Nephron progenitor cell (in vitro differentiated cells): ENCODE measurements at regions not wholly inside any gene's neighbourhood (a gene's known extent, or its start where the extent isn't known, plus 50 kb on each side); places are given as distances from the start of the nearest gene placed in this dataset.

Experiments
- DNase-seq: peaks from one replicate; pipeline ENCODE4 v3.0.0; 2021
- H3K27ac Mint-ChIP-seq: 2 replicates; pipeline ENCODE4 v1.8.0; 2021; ENCODE audit warnings: mild to moderate bottlenecking, moderate library complexity, mixed read lengths
- H3K27me3 Mint-ChIP-seq: 2 replicates; pipeline ENCODE4 v1.8.0; 2021; ENCODE audit warnings: mild to moderate bottlenecking, low read depth, mixed read lengths; ENCODE audit not compliant: poor library complexity
- H3K36me3 Mint-ChIP-seq: 2 replicates; pipeline ENCODE4 v1.8.0; 2021; ENCODE audit warnings: low read depth, mixed read lengths
- H3K4me1 Mint-ChIP-seq: 2 replicates; pipeline ENCODE4 v1.8.0; 2021; ENCODE audit warnings: mixed read lengths
- H3K4me3 Mint-ChIP-seq: 2 replicates; pipeline ENCODE4 v1.8.0; 2021; ENCODE audit warnings: mild to moderate bottlenecking, moderate library complexity, mixed read lengths
- H3K9me3 Mint-ChIP-seq: 2 replicates; pipeline ENCODE4 v1.8.0; 2021; ENCODE audit warnings: mild to moderate bottlenecking, moderate library complexity, mixed read lengths
- TF ChIP-seq, protein P1 (sequence below): fragments of 200-600 bp; sonication (generic); IDR thresholded peaks from 2 replicates; pipeline ENCODE4 v1.5.0; 2021; ENCODE audit warnings: antibody characterized with exemption

DNA sequence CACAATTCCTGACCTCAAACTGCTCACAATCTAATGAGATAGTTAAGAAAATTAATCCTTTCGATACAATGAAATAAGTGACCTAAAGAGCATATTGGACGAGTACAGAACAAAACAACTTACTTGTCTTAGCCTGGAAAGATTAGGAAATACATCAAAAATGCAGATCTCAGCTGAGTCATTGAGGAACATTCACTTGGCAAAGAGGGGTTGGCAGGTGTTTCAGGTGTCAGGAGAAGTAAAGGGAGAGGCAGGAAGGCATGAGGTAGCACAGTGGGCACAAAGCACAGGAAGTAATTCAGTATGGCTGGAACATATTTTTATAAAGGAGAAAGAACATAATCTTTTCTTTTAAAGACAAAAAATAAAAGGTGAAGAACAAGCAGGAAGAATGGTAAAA lies 628.8 kb upstream of the RGMB start:
- DNase-seq: no peak
- no peak overlapping the region for H3K4me3 Mint-ChIP-seq
- H3K27ac Mint-ChIP-seq: no peak overlapping the region
- H3K4me1 Mint-ChIP-seq: no peaks in the 10 kb centered on the region
- peaks cover 3% of the 10 kb centered on the region for H3K27me3 Mint-ChIP-seq
- H3K9me3 Mint-ChIP-seq: no peaks in the 10 kb centered on the region
- TF ChIP-seq, protein P1, sequence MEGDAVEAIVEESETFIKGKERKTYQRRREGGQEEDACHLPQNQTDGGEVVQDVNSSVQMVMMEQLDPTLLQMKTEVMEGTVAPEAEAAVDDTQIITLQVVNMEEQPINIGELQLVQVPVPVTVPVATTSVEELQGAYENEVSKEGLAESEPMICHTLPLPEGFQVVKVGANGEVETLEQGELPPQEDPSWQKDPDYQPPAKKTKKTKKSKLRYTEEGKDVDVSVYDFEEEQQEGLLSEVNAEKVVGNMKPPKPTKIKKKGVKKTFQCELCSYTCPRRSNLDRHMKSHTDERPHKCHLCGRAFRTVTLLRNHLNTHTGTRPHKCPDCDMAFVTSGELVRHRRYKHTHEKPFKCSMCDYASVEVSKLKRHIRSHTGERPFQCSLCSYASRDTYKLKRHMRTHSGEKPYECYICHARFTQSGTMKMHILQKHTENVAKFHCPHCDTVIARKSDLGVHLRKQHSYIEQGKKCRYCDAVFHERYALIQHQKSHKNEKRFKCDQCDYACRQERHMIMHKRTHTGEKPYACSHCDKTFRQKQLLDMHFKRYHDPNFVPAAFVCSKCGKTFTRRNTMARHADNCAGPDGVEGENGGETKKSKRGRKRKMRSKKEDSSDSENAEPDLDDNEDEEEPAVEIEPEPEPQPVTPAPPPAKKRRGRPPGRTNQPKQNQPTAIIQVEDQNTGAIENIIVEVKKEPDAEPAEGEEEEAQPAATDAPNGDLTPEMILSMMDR: no peak
- H3K36me3 Mint-ChIP-seq: no peaks in the 10 kb centered on the region

DNA sequence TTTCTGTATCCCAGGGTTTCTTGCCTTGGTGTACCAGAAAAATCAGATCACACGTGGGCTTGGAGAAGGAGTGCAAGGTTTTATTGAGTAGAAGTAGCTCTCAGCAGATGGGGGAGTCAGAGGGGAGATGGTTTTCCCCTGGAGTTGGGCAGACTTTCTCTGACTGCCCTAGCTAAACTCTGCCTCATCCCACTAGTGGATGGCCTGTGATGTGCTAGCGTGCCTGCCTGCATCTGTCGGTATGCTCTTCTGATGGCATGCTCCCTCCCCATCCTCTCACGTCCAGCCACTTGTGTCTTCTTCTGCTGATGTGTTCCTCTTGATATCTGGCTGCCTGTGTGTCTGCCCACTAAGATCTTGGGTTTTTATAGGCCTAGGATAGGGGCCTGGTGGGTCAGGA lies 616.1 kb upstream of the RGMB start:
- TF ChIP-seq, protein P1: no peak
- H3K36me3 Mint-ChIP-seq: no peaks in the 10 kb centered on the region
- no peaks in the 10 kb centered on the region for H3K27me3 Mint-ChIP-seq
- no peaks in the 10 kb centered on the region for H3K4me1 Mint-ChIP-seq
- H3K27ac Mint-ChIP-seq: no peak overlapping the region
- no peak overlapping the region for H3K4me3 Mint-ChIP-seq
- DNase-seq: no peak
- no peaks in the 10 kb centered on the region for H3K9me3 Mint-ChIP-seq

DNA sequence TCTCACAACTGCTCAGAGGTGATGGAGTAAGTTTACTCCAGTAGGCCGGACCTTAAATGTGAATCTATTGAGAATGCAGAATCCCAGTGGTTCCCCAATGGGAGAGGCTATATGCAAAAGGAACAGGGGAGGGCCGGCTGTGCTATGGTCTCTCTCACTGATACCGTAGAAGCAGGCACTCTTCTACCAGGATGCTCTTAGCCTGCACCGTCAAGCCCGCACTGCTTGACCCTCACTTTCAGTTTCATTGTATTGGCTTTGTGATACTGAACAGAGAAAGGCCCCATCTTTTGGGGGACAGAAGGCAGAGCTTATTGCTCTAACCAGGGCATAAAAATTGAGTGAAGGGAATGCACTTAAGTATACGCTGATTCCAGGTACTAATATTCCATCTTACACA lies 615.0 kb upstream of the RGMB start:
- TF ChIP-seq, protein P1: no peak
- H3K36me3 Mint-ChIP-seq: no peaks in the 10 kb centered on the region
- H3K4me1 Mint-ChIP-seq: no peaks in the 10 kb centered on the region
- no peaks in the 10 kb centered on the region for H3K9me3 Mint-ChIP-seq
- no peak overlapping the region for H3K27ac Mint-ChIP-seq
- H3K27me3 Mint-ChIP-seq: no peaks in the 10 kb centered on the region
- no peak for DNase-seq
- no peak overlapping the region for H3K4me3 Mint-ChIP-seq

DNA sequence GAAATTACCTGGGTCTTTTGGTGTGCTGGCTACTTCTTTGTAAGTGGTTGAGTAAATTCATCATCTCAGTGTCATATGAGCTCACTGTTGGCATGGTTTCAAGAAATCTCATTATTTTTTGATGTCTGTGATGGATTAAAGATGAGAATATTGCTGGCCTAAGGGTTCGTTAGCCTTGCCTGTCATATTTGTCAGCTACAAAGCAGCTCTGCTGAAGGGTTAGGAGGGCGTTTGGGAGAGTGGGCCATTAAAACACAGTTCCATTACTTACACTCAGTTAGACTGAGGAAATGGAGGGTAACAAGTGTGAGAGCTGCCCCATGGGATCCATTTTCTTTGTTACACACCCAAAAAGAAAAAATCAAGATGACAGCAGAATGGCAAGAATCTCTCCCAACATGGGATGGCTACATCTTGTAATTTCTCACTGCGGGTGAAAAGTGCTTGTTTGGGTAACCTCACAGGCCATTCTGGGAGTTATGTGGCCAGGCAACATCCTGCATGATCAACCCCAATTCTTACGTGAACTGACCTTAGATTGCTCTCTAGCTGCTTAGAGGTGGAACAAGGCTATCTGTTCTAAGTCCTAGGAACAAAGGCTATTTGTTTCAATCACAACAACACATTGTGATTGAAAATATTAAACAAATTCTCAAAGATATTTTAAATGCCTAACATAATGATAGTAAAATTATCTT lies 609.5 kb upstream of the RGMB start:
- TF ChIP-seq, protein P1: no peak
- no peaks in the 10 kb centered on the region for H3K36me3 Mint-ChIP-seq
- peak overlapping the region; percentile 62 for H3K27ac Mint-ChIP-seq
- H3K4me3 Mint-ChIP-seq: no peak overlapping the region
- no peaks in the 10 kb centered on the region for H3K9me3 Mint-ChIP-seq
- no peak for DNase-seq
- no peaks in the 10 kb centered on the region for H3K4me1 Mint-ChIP-seq
- no peaks in the 10 kb centered on the region for H3K27me3 Mint-ChIP-seq

DNA sequence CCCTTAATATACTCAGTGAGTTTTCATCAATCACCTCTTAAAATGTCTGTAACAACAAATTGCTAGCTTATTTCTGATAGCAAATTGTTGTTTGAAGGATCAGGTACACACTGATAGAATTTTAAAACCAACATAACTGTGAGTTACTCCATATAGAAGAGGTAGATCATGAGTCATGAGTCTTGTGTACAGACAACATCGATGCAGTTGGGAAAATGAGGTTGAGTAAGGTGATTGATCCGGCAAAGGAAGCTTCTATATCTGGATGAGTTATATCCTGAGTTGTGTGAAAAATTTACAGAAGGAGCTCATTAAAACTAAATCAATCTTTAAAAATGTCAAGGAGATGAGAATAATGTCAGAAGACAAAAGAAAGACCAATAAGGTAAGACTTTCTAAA lies 604.6 kb upstream of the RGMB start:
- H3K36me3 Mint-ChIP-seq: no peaks in the 10 kb centered on the region
- TF ChIP-seq, protein P1: no peak
- no peak overlapping the region for H3K27ac Mint-ChIP-seq
- no peak for DNase-seq
- H3K4me3 Mint-ChIP-seq: no peak overlapping the region
- no peaks in the 10 kb centered on the region for H3K27me3 Mint-ChIP-seq
- no peaks in the 10 kb centered on the region for H3K9me3 Mint-ChIP-seq
- H3K4me1 Mint-ChIP-seq: no peaks in the 10 kb centered on the region

DNA sequence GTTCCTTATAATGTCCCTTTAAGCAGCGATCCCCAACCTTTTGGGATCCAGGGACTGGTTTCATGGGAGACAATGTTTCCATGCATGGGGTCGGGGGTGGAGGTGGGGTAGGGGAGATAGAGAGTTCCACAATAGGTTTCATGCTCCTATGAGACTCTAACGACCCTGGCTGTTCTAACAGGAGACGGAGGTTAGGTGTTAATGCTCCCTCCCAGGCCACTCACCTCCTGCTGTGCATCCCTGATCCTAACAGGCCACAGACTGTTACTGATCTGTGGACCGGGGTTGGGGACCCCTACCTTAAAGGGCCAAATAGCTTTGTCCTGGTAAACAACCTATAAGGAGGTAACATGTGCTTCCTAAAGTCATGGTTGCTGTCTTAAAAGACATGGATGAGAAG lies 602.5 kb upstream of the RGMB start:
- no peak for DNase-seq
- H3K27me3 Mint-ChIP-seq: no peaks in the 10 kb centered on the region
- H3K9me3 Mint-ChIP-seq: no peaks in the 10 kb centered on the region
- H3K4me1 Mint-ChIP-seq: no peaks in the 10 kb centered on the region
- no peak overlapping the region for H3K4me3 Mint-ChIP-seq
- H3K36me3 Mint-ChIP-seq: no peaks in the 10 kb centered on the region
- TF ChIP-seq, protein P1: no peak
- H3K27ac Mint-ChIP-seq: no peak overlapping the region
